WERI-Rb-1 (cell line): ENCODE measurements at regions not wholly inside any gene's neighbourhood (a gene's known extent, or its start where the extent isn't known, plus 50 kb on each side); places are given as distances from the start of the nearest gene placed in this dataset.
"Not testable (repeated sequence)": the region's sequence is repeated elsewhere in the genome, so short reads cannot be mapped to it uniquely, and the experiment has no call there.

ENCODE experiments used
- DNase-seq: peaks from one replicate; pipeline ENCODE4 v3.0.0-alpha.2; 2020
- H3K27ac ChIP-seq: fragments of 250-450 bp; sonication (Bioruptor Pico); 2 replicates; pipeline ENCODE4 v1.5.1; 2020; ENCODE audit warnings: mild to moderate bottlenecking, moderate library complexity
- H3K27me3 ChIP-seq: fragments of 250-450 bp; sonication (Bioruptor Pico); 2 replicates; pipeline ENCODE4 v1.5.1; 2021; ENCODE audit warnings: mild to moderate bottlenecking, low read depth, moderate library complexity; ENCODE audit not compliant: insufficient read depth, severe bottlenecking
- H3K36me3 ChIP-seq: fragments of 250-450 bp; sonication (Bioruptor Pico); 2 replicates; pipeline ENCODE4 v1.5.1; 2020; ENCODE audit warnings: mild to moderate bottlenecking, moderate library complexity
- H3K4me3 ChIP-seq: 2 replicates; pipeline ENCODE4 v1.5.1; 2011; ENCODE audit warnings: low read depth, mild to moderate bottlenecking, control low read depth, low read length
- H3K9me3 ChIP-seq: fragments of 250-450 bp; sonication (Bioruptor Pico); 2 replicates; pipeline ENCODE4 v1.5.1; 2021; ENCODE audit warnings: mild to moderate bottlenecking, moderate library complexity; ENCODE audit not compliant: severe bottlenecking
- TF ChIP-seq, protein P1 (sequence below): IDR thresholded peaks from 2 replicates; pipeline ENCODE4 v1.5.1; 2011; ENCODE audit warnings: low read depth, mild to moderate bottlenecking, control low read depth, inconsistent platforms, low read length

DNA sequence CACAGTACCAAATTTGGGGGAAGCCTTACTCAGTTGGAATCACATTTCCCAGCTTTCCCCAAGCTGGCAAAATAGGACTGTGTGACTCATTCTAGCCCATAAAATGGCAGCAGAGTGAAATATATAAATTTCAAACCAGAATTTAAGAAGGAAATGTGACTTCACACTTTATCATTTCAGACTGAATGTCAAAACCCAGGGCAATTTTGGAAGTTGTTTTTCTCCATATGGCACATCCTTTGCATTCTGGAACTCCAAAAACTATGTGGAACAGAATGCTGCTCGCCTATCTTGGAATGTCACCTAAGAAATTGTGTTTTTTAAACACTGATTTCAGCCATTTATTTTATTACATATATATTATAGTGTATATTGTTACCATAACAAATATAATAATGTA is 424.7 kb upstream of the ST8SIA4 start:
- TF ChIP-seq, protein P1, sequence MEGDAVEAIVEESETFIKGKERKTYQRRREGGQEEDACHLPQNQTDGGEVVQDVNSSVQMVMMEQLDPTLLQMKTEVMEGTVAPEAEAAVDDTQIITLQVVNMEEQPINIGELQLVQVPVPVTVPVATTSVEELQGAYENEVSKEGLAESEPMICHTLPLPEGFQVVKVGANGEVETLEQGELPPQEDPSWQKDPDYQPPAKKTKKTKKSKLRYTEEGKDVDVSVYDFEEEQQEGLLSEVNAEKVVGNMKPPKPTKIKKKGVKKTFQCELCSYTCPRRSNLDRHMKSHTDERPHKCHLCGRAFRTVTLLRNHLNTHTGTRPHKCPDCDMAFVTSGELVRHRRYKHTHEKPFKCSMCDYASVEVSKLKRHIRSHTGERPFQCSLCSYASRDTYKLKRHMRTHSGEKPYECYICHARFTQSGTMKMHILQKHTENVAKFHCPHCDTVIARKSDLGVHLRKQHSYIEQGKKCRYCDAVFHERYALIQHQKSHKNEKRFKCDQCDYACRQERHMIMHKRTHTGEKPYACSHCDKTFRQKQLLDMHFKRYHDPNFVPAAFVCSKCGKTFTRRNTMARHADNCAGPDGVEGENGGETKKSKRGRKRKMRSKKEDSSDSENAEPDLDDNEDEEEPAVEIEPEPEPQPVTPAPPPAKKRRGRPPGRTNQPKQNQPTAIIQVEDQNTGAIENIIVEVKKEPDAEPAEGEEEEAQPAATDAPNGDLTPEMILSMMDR, result no peak
- H3K9me3 ChIP-seq, result peaks cover 3% of the 10 kb centered on the region
- no peaks in the 10 kb centered on the region for H3K27me3 ChIP-seq
- no peak for DNase-seq
- no peak overlapping the region for H3K4me3 ChIP-seq
- H3K36me3 ChIP-seq, result no peaks in the 10 kb centered on the region
- no peak overlapping the region for H3K27ac ChIP-seq

DNA sequence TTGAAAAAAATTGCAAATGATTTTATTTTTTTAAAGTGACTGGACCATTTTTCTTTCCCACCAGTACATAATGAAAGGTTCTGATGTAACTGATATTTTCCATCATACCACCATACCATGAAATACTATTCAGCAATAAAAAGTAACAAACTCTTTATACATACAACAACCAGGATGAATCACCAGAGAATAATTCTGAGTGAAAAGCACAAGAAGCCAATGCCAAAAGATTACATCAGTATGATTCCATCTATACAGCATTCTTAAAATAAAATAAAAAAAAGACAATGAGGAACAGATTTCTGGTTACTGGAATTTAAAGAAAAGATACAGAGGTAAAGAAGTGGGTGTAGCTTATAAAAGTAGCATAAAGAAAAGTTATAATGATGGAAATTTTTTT is 423.7 kb upstream of the ST8SIA4 start:
- Histone ChIP-seq H3K4me3 (no peak overlapping the region), H3K27me3 (no peaks in the 10 kb centered on the region), H3K36me3 (no peaks in the 10 kb centered on the region), H3K9me3 (peaks cover 3% of the 10 kb centered on the region), H3K27ac (no peak overlapping the region)
- TF ChIP-seq, protein P1, result no peak
- DNase-seq, result no peak

- H3K4me3 ChIP-seq, H3K27me3 ChIP-seq, H3K36me3 ChIP-seq, H3K27ac ChIP-seq, H3K9me3 ChIP-seq: not testable (repeated sequence)
- DNase-seq, result peak; percentile 44
These were observed 413.3 kb upstream of the ST8SIA4 start for GRCh38 chr5:101316401-101316800.

- no peak overlapping the region for H3K4me3 ChIP-seq
- H3K27me3 ChIP-seq, result no peaks in the 10 kb centered on the region
- no peaks in the 10 kb centered on the region for H3K36me3 ChIP-seq
- peak overlapping the region; percentile 31; the same call in 1 of the 2 replicates for H3K27ac ChIP-seq
- H3K9me3 ChIP-seq, result no peaks in the 10 kb centered on the region
- TF ChIP-seq, protein P1, result no peak
- no peak for DNase-seq
These were observed 403.5 kb upstream of the ST8SIA4 start for GRCh38 chr5:101306391-101307137.

GRCh38 chr5:101296477-101296876 is 393.4 kb upstream of the ST8SIA4 start:
- TF ChIP-seq, protein P1, result no peak
- Histone ChIP-seq H3K27ac (no peak overlapping the region), H3K9me3 (no peaks in the 10 kb centered on the region), H3K36me3 (no peaks in the 10 kb centered on the region), H3K27me3 (no peaks in the 10 kb centered on the region), H3K4me3 (no peak overlapping the region)
- DNase-seq, result no peak

DNA sequence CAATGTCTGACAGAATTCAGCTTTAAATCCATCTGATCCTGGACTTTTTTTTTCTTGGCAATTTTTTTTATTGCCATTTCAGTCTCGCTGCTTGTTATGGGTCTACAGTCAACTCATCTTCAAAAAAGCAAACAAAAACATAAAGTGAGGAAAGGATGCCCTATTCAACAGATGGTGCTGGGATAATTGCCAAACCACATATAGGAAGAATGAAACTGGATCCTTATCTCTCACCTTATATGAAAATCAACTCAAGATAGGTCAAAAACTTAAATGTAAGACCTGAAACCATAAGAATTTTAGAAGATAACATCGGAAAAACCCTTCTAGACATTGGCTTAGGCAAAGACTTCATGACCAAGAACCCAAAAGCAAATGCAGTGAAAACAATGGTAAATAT is 389.1 kb upstream of the ST8SIA4 start:
- no peak overlapping the region for H3K4me3 ChIP-seq
- H3K36me3 ChIP-seq, result no peaks in the 10 kb centered on the region
- H3K27ac ChIP-seq, result no peak overlapping the region
- no peaks in the 10 kb centered on the region for H3K27me3 ChIP-seq
- TF ChIP-seq, protein P1, result no peak
- no peaks in the 10 kb centered on the region for H3K9me3 ChIP-seq
- no peak for DNase-seq

- H3K36me3 ChIP-seq, H3K9me3 ChIP-seq, H3K27ac ChIP-seq, H3K4me3 ChIP-seq, DNase-seq, H3K27me3 ChIP-seq: not testable (repeated sequence)
These were observed 387.7 kb upstream of the ST8SIA4 start for GRCh38 chr5:101290761-101291160.
